HS-27A (cell line): ENCODE measurements at regions not wholly inside any gene's neighbourhood (a gene's known extent, or its start where the extent isn't known, plus 50 kb on each side); places are given as distances from the start of the nearest gene placed in this dataset.
"Not testable (repeated sequence)": the region's sequence is repeated elsewhere in the genome, so short reads cannot be mapped to it uniquely, and the experiment has no call there.

Experiments
- DNase-seq: peaks from one replicate; pipeline ENCODE4 v3.0.0-alpha.2; 2012; ENCODE audit warnings: low read depth, missing footprints

GRCh38 chrY:19535697-19536096 lies 208.8 kb downstream of the KDM5D start:
- not testable (repeated sequence) for DNase-seq

- no peak for DNase-seq
Observed at GRCh38 chrY:19521976-19522375, 222.6 kb downstream of the KDM5D start.

GRCh38 chrY:19503092-19503449 lies 241.5 kb downstream of the KDM5D start:
- no peak for DNase-seq

GRCh38 chrY:19502169-19503091 lies 242.1 kb downstream of the KDM5D start:
- no peak for DNase-seq

- no peak for DNase-seq
Observed at GRCh38 chrY:19498556-19498955, 246.0 kb downstream of the KDM5D start.

GRCh38 chrY:19487494-19487893 lies 257.0 kb downstream of the KDM5D start:
- no peak for DNase-seq

GRCh38 chrY:19484997-19485396 lies 259.5 kb downstream of the KDM5D start:
- no peak for DNase-seq

- DNase-seq = no peak
Observed at GRCh38 chrY:19479141-19479540, 265.4 kb downstream of the KDM5D start.

GRCh38 chrY:19477959-19478358 lies 266.6 kb downstream of the KDM5D start:
- DNase-seq = no peak

GRCh38 chrY:19465809-19466208 lies 278.7 kb downstream of the KDM5D start:
- DNase-seq = no peak

- DNase-seq = no peak
Observed at GRCh38 chrY:19456855-19457448, 287.6 kb downstream of the KDM5D start.

- no peak for DNase-seq
Observed at GRCh38 chrY:19433059-19433458, 311.5 kb downstream of the KDM5D start.

- no peak for DNase-seq
Observed at GRCh38 chrY:19427736-19428518, 316.6 kb downstream of the KDM5D start.

- DNase-seq = not testable (repeated sequence)
Observed at GRCh38 chrY:19427191-19427590, 317.3 kb downstream of the KDM5D start.

- no peak for DNase-seq
Observed at GRCh38 chrY:19410980-19411766, 333.4 kb downstream of the KDM5D start.

- no peak for DNase-seq
Observed at GRCh38 chrY:19406246-19406645, 338.3 kb downstream of the KDM5D start.

- no peak for DNase-seq
Observed at GRCh38 chrY:19405598-19405997, 338.9 kb downstream of the KDM5D start.

GRCh38 chrY:19392876-19393275 lies 351.6 kb downstream of the KDM5D start:
- DNase-seq = no peak

- DNase-seq = no peak
Observed at GRCh38 chrY:19391922-19392321, 352.6 kb downstream of the KDM5D start.

- no peak for DNase-seq
Observed at GRCh38 chrY:19365321-19365720, 379.2 kb downstream of the KDM5D start.

- no peak for DNase-seq
Observed at GRCh38 chrY:19357249-19357648, 387.3 kb downstream of the KDM5D start.

- no peak for DNase-seq
Observed at GRCh38 chrY:19356735-19357134, 387.8 kb downstream of the KDM5D start.
